Stimulated activated CD4-positive, alpha-beta T cell treated with anti-CD3 and anti-CD28 coated beads, TNF-alpha, amount 100 ng/mL, for 1 hour (primary cell): ENCODE measurements at regions not wholly inside any gene's neighbourhood (a gene's known extent, or its start where the extent isn't known, plus 50 kb on each side); places are given as distances from the start of the nearest gene placed in this dataset.

ENCODE experiments used
- DNase-seq, 3 donors: peaks; one replicate each; pipeline ENCODE4 v3.0.0-alpha.2; 2020; ENCODE audit warnings: low read depth in 3 of 3, low spot score in 1 of 3

DNA sequence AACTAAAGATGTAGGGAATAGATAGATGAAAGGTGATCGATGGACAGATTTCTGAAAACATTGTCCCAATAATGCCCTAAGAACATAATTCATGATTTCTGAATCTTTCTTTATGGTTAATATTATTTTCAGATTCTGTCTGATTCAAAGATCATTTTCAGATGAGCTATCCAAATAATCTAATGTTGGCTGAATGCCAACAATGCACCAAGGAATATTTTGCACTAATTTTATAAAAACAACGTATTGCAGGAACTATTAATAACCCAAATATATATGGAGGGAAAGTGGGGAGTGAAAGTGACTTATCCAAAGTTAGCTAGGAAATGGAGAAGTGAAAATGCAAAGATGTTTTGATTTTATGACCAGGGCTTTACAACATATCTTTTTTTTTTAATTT is 1675.5 kb downstream of the STIM2 start:
- DNase-seq: no peak

DNA sequence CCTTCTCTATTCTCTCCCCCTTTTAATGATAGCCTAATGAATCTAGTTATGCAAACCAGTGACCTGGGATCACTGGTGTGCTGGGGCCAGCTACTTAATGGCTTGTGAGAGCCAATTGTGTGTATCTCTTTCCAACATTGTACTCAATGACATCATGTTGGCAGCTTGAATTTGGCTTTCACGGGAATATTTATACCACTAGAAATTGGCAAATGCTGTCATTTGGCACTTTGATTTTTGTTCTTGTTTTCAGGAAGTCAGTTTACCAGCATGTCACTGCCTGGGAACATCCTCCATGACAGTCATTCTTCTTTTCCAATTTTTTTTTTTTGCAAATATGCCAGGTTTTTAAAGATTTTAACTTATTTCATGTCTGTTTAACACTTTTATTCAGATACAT is 1685.3 kb downstream of the STIM2 start:
- no peak for DNase-seq

DNA sequence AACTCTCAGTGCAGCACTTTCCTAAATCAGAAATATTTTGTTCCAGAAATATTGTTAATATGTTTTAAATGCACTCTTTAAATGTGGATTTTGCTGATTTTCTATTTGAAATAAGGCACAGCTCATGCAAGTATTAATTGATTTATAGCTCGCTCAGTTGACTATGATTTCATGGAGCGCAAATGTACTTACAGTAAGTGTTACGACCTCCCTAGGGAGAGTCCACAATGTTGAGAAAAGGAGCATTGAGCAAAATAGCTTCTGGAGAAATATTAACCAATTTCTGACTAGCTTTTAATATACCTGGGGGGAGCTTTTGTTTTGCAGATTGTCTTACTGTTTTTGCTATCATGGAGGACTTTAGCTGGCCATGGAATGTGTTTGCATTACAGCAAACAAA is 1687.5 kb downstream of the STIM2 start:
- DNase-seq: no peak

DNA sequence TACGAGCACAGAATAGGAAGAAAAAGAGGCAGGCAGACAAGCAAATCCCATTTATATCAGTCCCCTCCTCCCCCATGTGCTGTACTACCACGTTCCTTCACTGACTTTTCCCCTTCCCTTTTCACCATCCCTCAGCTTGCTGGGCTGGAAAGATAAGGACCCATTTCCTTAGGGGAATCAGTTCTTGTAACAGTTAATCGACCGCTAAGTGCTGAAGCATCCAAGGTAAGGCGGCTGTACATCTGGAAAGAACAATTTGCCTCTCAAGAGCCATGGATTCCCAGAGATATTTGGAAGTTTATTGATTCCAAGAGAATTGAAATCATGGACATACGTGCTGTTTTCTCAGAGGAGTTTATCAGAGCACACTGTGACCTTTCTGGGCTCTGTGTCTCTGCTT is 1688.0 kb downstream of the STIM2 start:
- no peak for DNase-seq

DNA sequence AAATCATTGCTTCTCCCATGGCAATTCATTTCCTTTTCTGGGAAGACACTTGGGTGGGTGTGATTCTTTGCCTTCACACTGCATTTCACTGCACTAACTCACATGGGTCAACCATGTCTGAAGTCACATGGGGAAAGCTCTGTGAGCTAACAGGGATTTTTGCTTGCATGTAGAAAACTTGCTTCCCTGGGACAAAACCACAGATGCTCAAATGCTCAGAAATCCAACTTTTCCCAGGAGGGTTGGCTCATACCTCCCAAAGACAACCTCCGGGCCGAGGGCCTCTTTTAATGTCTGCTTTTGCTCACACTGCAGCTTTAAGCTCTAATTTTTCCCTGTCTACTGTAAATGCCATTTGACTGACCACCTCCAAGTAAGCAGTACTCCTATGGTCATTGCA is 1695.2 kb downstream of the STIM2 start:
- no peak for DNase-seq

DNA sequence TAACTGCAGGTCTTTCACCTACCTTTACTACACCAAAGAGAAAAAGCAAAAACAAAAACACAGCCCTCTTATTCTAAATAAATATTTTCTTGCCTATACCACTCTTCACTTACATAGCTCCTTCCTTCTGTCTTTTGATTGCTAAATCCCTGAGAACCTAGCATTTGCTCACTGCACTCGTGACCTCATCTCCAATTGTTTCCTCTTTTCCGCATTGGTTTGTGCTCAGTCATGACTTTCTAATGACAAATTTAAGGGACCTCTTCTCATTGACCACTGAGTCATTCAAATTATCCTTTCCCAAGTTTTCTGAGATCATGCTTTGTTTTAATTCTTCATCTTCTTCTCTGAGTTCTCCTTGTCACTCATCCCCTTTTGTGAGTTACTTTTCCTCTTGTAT is 1697.1 kb downstream of the STIM2 start:
- DNase-seq: no peak

DNA sequence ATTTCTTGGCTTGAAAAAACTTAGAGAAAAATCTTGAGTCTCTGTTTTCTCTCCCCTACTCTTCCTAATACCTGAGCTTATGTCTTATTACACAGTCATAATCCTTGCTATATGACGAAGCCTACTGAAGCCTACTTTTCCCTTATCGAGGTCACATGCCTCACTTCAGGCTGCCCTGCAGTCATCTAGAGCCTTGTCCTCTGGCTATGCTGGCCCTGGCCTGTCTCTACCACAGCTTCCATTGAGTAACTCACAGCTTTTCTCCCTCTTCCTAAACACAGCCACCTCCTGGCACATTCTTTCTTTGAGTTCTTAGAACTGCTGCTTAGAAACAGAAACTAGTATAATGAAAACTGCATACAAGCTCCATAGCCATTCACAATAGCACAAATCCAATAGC is 1698.3 kb downstream of the STIM2 start:
- DNase-seq: no peak

DNA sequence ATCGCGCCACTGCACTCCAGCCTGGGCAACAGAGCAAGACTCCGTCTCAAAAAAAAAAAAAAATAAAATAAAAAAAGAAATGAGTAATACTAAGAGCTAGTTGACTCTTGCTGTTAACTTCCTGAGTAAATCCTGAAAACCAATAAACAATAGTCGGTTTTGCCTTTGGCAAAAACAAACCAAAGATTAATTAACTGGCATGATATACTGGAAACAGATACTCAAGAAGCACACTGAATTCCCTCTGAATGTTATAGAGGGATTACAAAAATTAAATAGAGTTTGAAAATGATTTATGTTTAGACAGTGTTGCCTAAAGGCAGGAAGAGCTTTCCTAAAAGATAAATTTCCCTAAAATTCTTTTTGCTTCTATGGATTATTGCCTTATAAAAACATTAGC is 1702.3 kb downstream of the STIM2 start:
- DNase-seq: no peak

DNA sequence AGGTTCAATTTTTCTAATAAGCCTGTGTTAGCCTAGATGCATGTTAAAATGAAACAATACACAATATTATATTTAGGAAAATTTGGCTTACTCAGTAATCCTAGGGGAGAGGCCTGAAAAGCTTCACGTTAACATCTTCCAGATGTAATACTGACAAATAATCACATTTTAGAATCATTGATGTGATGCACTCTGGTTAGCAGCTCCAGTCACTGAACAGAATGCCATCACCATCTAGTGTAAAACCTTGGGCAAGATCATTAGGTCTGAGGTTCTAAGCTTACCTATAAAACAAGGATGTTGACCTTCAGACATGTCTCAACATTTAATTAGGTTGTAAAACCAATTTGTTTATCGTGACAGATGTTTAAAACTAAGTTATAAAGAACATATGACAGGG is 1704.8 kb downstream of the STIM2 start:
- DNase-seq: no peak

DNA sequence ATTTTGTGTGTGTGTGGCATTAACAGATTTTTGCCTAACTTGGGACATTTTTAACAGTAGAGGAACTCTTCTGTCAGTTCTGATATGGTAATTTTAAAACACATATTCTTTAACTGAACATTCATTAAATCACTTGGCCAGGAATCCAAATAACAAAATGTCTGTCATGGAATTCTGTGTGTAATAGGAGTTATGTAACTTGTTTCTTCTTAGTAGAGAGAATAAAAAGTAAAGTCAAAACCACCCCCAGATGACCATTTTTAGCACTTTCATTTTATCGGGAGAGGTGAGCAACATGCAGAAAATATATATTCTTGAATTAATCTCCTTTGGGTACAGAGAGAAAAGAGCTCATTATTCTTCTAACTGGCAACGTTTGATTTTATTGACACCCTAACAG is 1740.3 kb downstream of the STIM2 start:
- no peak for DNase-seq

DNA sequence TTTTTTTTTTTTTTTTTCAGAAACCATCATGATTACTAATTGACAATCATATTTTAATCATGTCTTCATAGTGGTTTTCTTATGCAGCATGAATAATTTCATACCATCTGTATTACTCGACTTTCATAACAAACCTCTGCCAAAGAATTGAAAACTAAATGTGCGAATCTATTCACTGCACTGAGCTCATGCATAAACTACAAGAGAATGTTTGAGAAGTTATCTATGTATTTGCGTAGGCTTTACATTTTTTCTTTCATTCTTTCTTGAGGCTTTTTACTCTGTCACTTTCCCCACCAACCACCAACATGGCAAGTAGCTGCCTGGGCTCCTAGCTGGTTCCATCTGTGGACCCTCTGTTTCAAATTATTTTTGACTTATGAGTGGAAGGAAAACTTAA is 1761.0 kb downstream of the STIM2 start:
- no peak for DNase-seq

DNA sequence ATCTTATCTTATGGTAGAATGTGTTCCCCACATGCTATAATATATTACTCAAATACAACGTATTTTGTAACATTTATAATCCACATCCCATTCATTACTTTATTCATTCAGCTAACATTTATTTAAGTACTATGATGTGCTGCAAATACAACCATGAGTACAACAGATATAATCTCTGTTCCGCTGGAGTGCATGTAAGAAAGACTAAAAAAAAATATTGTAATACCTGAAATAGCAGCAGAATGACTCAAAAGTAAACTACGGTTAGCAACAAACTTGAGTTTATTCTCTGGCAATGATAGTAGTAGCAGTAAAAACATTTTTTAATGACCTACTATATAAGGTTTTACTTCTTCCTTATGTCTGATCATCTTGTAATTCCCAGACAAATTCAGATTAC is 1776.3 kb downstream of the STIM2 start:
- no peak for DNase-seq

DNA sequence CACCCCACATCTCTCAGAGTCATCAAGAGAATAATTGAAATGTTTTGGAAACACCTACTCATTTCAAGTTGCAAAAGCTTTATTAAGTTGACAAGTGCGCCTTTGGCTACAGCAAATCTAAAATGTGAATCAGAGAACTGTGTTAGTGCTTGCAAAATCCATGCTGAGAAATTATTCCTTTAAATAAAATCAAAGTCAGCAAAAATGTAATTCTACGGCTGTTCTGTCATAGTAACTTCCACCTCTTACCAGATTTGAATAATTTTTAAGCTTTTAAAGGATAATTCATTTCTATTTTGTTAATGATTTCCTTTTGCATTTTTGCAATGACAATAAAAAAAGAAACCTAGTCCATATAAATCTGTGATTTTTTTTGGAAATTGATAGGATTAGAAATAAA is 1779.1 kb downstream of the STIM2 start:
- no peak for DNase-seq

DNA sequence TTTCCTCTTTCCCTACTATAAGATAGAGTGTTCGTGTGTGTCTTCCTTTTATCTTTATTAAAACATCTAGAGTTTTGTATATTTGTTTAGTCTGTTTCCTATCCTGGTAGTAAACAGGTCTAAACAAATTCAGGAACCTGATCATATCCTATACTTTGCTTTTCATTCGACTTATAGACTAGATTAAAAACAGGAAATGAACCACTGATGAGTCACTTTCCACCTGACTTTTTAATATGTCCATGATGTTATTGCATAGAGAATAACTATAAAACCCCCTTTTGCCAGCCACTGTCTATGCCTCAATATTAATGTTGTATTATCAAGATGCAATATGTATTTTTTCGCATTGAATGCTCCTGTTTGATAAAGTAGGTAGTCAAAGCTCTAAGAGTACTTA is 1794.0 kb downstream of the STIM2 start:
- no peak for DNase-seq

DNA sequence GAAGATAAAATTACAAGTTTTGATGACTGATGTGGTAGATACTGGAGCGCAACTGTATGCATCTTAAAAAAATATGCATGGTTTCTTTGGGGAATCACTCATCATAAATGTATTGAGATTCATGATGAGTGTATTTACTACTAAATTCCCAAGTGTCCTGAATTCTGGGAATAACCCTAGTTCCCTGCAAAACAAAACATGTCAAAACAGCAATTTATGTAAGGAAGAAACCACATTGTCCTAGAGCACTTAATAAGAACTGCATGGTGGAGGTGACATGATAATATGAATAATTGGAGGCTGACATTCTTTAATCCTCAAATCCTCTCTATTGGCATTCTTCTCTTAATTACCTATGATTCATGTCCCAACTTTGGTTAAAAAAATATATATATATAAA is 1804.7 kb downstream of the STIM2 start:
- DNase-seq: no peak

DNA sequence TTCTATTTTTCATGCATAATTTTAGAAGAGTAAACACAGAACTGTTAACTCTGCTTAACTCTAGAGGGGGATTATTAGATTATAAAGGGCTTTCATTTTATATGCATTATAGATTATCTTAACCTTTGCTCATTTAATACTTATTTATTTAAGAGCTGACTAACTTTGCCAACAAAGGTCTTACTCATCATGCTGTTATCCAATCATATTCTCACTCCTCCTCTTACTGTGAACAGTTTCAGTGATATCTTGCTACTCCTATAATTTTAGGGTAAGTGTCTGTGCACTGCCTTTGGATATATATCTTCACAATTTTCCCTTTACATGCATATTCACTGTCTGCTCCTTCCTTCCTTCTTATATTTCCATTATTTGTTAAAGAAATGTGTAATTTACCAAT is 1814.9 kb downstream of the STIM2 start:
- DNase-seq: no peak

DNA sequence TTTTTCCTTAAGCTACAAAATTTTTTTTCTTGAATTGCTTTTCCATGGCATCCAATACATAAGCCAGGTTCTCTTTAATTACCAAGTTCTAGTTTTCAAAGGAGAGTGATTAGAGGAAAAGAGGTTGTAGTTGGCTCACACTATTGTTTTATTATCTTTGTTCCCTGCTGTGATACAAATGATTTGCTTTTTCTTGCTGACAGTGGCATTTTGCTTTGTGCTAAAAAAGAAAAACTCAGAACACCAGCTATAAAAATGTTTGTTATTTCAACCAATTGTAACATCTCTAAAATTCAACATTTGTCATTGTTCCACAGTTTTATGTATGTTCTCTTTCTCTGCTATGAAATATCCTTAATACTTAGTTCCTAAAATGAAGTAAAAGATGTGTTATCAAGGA is 1817.2 kb downstream of the STIM2 start:
- DNase-seq: no peak

DNA sequence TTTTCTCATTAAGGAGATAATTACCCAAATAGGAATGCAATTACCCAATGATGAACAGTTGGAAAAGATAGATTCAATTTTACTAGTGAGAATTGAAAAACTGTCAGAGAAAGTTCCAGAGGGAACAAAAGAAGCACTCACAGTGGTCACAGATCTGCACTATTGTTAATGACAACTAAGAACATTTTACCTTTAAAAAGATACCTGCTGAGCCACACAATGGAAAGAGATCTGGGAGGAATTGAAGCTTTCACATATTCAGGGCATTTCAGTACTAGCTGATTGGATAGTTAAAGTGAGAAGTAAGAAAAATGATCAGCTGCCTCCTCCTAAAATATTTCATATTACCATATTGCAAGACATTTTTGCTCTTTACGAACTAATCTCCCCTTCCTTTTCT is 1822.2 kb downstream of the STIM2 start:
- DNase-seq: no peak

DNA sequence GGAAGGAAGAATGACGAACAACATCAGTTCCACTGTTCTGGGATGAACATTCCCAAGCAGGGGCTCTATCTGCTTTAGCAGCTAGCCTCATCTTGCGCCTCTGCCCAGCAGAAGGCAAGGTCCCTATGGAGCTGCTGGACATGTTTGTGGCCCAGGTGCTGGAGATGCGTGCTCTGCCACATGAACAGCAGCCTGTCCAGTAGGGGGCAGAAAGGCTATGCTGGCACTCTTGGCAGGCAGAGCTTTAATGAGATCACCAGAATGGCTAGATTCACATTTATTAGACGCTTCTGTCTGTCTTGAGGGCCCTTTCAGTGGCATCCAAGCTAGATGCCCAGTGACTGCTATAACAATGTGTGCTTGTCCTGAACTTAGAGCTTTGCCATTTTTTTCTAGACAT is 1826.0 kb downstream of the STIM2 start:
- DNase-seq: no peak

DNA sequence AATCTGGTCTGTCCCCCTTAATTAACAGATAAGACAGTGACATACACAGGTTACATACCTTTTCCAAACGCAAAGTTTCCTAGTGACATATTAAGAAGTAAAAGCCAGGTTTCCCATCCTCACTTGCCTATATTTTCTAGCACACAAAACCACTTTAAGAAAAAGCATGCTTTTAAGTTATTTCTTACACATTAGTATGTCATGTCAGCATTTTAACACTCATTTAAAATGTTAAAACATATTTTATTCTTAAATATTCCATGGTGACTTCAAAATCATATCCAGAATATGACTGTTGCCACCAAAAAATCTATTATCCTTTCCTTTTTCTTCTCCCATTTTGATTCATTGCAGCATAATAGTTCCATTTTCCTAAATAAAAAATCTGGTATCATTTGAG is 1830.2 kb downstream of the STIM2 start:
- DNase-seq: no peak

DNA sequence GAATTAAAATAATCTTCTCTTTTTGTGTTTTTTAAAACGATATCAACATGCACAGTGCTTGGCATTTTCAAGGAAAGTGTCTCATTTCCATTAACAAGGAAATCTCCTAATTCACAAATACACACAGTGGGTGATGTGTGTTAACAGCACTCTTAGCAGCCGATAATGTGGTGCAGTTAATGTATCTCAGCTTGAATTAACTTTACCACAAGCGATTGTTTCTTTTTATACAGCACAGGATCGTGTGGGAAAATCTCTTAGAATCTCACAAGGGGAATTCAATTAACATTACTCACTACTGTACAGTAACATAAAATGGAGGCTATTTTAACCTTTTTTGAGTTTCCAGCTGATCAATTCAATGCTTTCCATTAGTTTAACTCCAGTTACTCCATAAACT is 1841.9 kb downstream of the STIM2 start:
- DNase-seq: no peak

DNA sequence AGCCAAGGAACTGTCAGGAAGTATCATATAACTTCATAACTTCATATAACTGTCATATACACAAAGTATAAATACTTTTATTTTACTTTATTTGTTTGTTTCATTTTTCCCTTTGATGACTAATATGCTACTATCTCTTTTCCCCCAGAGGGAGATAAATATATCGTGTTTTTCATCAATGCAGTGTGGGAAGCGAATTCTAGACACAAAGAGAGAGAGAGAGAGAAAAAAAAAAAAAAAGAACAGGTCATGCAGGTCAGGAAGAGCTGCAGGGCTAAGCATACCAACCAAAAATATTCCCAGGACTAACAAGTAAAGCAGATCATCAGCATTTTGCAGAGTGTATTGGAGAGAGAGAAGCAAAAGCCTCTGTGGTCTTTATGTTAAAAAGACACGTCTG is 1849.2 kb downstream of the STIM2 start:
- no peak for DNase-seq

DNA sequence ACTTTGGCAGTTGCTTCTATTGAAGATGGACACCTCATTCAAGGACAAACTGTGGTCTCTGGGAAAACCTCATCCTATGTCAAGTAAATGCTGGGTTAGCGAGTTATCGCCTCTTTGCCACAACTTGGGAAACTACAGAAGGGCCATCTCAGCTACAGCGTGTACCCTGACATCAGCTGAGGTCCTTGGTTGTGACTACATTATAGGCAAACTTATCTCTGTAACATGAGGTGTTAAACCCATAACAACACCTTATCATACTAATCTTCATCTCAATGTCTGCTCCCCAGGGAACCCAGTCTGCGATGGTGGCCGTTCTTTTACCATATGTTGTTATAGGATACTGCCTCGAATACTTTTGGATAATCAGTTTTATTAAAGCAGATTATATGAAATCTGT is 1862.7 kb downstream of the STIM2 start:
- no peak for DNase-seq

DNA sequence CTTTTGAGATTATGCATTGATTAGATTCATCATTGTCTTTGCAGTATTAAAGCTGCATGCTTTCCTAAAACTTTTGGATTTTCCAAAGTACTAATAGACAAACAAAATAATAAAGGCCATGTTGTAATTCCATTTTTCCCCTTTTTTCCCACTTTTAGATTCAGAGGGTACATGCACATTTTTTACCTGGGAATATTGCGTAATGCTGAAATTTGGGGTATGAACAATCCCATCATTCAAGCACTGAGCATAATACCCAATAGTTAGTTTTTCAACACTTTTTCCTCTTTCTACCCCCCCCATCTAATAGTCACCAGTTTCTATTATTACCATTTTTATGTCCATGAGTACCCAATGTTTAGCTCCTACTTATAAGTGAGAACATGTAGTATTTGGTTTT is 1863.6 kb downstream of the STIM2 start:
- DNase-seq: no peak
